ENCODE measurements at regions not wholly inside any gene's neighbourhood (a gene's known extent, or its start where the extent isn't known, plus 50 kb on each side); places are given as distances from the start of the nearest gene placed in this dataset.

DNA sequence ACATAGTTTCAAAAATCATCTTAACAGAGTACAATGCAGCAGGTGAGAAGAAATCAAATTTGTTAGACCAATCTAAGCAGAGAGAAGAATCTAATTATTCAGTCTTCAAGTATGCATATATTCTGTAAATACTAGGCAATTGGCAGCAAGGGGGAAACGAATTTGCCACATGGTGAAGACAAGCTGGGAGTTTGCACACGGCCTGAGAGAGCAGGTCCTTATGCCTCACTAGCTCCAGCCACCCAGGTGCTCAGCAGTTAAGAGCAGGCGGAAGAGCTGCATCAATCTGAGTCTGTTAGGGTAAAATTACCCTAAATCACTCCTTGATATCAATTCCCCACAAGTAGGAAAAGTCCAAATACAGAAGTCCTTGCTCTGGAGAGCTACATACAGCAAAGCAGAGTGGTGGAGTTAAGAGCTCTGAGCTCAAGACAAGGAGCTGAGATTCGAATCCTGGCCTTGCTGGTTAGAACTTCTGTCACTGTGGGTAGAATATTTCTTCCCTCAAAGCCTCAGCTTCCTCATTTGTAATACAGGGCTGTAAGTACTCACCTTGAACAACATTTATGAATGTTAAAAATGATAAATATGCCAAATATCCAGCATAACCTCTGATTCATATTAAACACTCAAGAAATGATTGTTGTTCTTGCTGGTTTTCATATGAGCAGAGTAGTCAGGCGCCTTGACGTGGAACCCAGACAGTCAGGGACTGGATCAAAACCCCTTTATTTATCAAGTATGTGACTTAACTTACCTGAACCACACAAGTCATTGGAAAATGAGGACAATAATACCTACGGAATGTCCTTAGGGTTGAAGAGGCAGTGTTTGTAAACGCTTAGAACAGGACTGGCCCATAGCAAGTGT, 444.2 kb downstream of the CDH26 start:
- TF ChIP-seq, protein P1, sequence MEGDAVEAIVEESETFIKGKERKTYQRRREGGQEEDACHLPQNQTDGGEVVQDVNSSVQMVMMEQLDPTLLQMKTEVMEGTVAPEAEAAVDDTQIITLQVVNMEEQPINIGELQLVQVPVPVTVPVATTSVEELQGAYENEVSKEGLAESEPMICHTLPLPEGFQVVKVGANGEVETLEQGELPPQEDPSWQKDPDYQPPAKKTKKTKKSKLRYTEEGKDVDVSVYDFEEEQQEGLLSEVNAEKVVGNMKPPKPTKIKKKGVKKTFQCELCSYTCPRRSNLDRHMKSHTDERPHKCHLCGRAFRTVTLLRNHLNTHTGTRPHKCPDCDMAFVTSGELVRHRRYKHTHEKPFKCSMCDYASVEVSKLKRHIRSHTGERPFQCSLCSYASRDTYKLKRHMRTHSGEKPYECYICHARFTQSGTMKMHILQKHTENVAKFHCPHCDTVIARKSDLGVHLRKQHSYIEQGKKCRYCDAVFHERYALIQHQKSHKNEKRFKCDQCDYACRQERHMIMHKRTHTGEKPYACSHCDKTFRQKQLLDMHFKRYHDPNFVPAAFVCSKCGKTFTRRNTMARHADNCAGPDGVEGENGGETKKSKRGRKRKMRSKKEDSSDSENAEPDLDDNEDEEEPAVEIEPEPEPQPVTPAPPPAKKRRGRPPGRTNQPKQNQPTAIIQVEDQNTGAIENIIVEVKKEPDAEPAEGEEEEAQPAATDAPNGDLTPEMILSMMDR (conservative IDR thresholded peaks at IDR 0.05): no peak
- H3K27ac ChIP-seq: no peak overlapping the region

DNA sequence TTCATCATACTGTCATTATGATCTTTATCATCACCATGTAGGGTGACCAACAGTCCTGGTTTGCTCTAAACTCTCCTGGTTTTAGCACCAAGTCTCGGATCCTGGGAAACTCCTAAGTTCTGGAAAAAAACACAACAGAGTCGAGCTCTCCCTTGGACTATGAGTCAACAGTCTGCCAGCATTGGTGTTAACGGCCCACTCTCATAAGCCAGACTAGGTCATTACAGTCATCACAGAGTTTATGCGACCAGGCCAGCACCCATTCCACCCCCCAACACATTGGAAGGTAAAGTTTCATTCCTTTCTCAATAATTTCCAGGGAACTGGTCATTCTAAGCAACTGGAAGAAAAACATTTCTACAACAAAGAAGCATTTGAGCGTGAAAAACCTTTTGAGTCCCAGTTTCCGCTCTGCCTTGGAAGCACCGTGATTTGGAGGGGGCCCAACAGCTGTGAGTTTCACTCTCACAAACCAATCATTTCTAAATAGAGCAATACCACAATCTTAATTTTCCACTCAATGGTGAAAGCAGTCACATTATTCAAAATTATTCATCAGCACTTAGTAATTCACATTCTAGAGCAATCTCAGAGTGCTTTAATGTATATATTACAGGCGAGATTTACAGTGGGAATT, 445.0 kb downstream of the CDH26 start:
- H3K27ac ChIP-seq: no peak overlapping the region
- TF ChIP-seq, protein P1 (conservative IDR thresholded peaks at IDR 0.05): no peak

DNA sequence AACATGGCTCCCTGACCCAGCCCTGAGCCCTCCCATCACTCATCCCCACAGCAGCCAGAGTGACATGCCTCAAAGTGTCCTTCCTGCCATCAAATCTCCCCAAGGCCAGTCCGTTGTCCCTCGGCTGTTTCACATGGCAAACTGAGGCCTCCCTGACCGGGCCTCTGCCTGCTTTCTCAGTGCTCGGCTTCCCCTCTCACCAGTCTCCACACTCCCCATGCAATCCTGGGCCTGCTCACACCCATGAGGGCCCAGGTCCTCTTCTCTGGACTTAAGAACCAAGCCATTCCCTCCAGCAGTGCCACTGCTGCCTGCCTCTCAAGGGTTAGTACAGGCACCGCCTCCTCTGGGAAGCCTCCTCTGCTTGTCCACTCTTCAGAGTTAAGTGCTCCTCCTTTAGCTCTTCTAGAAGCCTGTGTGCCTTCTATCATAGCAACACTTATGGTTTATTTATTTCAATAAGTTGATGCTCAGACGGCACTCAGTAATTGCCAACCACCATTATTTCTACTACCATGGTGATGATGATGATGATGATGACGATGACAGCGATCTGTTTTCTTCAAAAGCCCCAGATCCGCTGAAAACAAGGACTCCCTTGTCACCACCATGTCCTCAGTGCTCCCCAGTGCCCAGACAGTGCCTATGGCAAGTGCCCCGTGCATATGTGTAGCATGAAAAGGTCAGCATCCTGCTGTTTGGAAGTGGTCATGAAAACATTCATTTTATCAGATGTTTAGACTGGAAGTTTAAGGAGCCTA, 449.0 kb downstream of the CDH26 start:
- no peak overlapping the region for H3K27ac ChIP-seq
- TF ChIP-seq, protein P1 (conservative IDR thresholded peaks at IDR 0.05): no peak

DNA sequence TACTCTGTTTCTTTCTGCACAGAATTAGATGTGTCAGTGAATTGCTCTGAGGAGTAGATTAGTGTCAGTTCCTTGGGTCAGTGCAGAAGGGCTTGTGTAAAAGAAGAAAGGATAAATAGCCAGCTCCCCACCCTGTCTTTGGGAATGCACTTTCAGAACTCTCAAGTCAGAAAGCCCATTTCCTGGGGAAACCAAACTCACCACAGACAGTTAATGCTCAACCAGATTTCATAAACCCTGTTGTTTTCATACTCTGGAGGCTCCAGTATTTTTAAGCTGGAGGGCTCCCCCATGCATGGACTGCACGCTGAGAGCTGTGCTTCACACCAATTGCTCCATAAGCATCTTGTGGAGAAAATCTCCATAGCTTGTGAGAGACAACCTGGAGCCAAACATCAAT, 449.7 kb downstream of the CDH26 start:
- no peak overlapping the region for H3K27ac ChIP-seq
- TF ChIP-seq, protein P1 (conservative IDR thresholded peaks at IDR 0.05): no peak

DNA sequence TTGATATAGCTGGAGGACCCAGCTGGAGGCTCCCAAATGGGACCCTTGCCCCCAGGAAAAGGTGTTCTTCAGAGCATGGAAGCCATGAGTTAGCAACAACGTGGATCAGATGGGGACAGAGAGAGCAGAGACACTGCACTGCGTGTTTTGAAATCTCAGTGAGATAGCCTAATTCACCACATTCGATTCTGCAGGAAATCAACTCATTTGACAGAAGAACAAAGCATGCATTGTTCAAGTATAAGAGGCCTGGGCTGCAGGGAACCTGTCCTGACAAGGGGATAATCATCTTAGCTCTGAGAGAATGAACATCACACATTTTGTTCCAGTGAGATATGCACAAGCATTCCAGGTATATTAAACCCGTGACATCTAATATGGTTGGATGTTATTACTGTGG, 450.2 kb downstream of the CDH26 start:
- H3K27ac ChIP-seq: no peak overlapping the region

DNA sequence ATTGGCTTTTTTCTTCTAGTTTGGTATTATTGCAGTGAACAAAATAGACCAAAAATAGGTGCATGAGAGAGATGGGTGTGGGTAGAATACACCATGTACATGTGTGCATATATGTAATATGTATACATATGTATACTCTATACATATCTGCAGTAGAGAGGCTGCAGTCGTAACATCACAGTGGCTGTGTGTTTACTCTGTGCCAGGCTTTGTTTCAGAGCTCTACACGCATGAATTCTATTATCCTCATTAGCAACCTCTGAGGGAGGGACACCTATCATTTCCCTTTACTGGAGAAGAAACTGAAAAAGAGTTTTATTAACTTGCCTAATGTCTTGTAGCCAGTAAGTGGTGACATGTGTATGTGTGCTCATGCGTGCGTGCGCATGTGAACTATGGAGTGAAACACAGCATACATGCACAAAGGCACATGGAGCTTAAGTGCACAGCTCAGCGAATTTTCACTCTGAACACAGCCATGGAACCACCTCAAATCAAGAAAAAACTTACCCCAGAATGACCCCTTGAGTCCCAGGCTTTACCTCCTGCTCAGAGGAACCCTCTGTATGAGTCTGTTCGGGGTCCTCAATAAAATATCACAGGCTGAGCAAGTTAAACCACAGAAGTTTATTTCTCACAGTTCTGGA, 452.5 kb downstream of the CDH26 start:
- TF ChIP-seq, protein P1 (conservative IDR thresholded peaks at IDR 0.05): no peak

More for the DNA sequence above, 450.2 kb downstream of the CDH26 start:
- TF ChIP-seq, protein P1 (conservative IDR thresholded peaks at IDR 0.05): no peak

More for the DNA sequence above, 452.5 kb downstream of the CDH26 start:
- no peak overlapping the region for H3K27ac ChIP-seq
